ENCODE measurements at regions not wholly inside any gene's neighbourhood (a gene's known extent, or its start where the extent isn't known, plus 50 kb on each side); places are given as distances from the start of the nearest gene placed in this dataset.

DNA sequence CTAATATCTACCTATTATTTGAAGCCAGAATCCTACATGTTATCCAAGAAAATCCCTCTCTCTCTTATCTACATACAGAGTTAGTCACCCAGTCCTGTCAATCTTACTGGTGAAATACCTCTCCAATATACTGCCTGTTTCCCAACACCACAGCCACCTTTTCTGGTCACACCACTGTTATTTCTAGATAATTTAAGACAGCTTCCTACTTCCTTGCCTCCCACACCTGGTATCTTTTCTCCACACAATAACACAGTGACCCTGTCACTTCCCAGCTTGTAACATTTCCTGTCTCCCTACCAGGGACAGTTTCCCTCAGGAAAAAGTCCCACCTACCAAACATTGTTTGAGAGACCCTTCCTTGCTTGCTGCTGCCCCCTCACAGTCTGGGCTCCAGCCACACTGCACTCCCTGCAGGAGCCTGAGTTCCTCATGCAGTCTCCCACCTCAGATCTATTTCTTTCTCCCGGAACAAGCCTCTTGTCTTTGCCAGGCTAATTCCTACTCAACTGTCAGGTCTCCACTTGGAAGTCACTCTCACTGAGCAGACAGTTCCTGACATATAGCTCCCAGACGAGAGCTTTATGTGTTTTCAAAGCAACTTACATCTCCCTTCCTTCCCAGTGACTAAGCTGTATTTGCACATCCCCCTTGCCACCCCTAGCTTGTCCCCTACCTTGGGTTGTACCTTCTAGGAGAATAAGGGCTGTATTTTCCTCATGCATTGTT lies 73.6 kb upstream of the QRFPR start:
- Mint-ChIP-seq H3K9me3 (ENCODE audit: low read depth) (no peaks in the 10 kb centered on the region), H3K4me1 (ENCODE audit: low read depth) (peaks cover 17% of the 10 kb centered on the region), H3K27ac (no peak overlapping the region), H3K4me3 (ENCODE audit: low read depth) (no peak overlapping the region), H3K27me3 (peaks cover 6% of the 10 kb centered on the region), H3K36me3 (ENCODE audit: insufficient read depth) (no peaks in the 10 kb centered on the region)
- TF ChIP-seq, protein P1, sequence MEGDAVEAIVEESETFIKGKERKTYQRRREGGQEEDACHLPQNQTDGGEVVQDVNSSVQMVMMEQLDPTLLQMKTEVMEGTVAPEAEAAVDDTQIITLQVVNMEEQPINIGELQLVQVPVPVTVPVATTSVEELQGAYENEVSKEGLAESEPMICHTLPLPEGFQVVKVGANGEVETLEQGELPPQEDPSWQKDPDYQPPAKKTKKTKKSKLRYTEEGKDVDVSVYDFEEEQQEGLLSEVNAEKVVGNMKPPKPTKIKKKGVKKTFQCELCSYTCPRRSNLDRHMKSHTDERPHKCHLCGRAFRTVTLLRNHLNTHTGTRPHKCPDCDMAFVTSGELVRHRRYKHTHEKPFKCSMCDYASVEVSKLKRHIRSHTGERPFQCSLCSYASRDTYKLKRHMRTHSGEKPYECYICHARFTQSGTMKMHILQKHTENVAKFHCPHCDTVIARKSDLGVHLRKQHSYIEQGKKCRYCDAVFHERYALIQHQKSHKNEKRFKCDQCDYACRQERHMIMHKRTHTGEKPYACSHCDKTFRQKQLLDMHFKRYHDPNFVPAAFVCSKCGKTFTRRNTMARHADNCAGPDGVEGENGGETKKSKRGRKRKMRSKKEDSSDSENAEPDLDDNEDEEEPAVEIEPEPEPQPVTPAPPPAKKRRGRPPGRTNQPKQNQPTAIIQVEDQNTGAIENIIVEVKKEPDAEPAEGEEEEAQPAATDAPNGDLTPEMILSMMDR (IDR thresholded peaks at IDR 0.05; ENCODE audit: unreplicated experiment): no peak
- DNase-seq (ENCODE audit: low spot score, unreplicated experiment): no peak

DNA sequence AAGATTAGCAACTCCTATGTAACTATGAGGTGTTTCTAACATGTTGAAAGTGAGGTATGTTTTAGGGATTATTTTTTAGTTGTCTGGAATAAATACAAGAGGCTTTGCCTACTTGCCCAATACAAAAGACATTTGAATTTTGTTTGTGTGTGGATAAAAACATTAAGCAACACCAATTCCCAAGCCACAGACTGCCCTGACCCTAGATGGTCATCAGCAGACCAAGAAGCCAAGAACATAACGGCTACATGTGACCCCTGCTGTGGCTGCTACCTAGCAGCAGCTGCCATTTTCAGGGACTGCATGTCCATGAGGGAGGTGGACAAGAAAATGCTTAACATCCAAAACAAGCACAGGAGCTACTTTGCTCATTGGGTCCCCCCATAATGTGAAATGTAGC lies 70.5 kb upstream of the QRFPR start:
- Mint-ChIP-seq H3K4me1 (ENCODE audit: low read depth) (peaks cover 14% of the 10 kb centered on the region), H3K9me3 (ENCODE audit: low read depth) (no peaks in the 10 kb centered on the region), H3K36me3 (ENCODE audit: insufficient read depth) (no peaks in the 10 kb centered on the region), H3K4me3 (ENCODE audit: low read depth) (no peak overlapping the region), H3K27ac (no peak overlapping the region), H3K27me3 (peaks cover 3% of the 10 kb centered on the region)
- TF ChIP-seq, protein P1 (IDR thresholded peaks at IDR 0.05; ENCODE audit: unreplicated experiment): no peak
- no peak for DNase-seq (ENCODE audit: low spot score, unreplicated experiment)

DNA sequence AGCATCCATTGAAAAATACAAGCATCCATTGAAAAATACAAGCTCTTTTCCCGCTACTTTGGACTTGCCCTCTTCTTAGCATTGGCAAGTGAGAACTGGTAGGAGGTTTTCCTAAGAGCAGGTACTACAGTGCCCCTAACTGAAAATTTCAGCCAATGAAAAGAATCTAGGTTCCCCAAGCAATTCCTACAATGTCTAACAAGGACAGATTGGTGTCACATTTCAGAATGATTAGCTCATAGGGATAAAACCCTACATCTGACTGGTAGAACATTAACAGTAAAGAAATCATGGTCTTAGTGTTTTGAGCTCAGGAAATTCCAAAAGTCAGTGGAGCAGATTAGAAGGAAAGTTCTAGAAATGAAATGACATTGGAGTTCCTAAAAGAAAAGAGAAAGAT lies 68.6 kb upstream of the QRFPR start:
- Mint-ChIP-seq H3K9me3 (ENCODE audit: low read depth) (peaks cover 7% of the 10 kb centered on the region), H3K27ac (no peak overlapping the region), H3K27me3 (peaks cover 2% of the 10 kb centered on the region), H3K4me1 (ENCODE audit: low read depth) (peaks cover 7% of the 10 kb centered on the region), H3K36me3 (ENCODE audit: insufficient read depth) (no peaks in the 10 kb centered on the region), H3K4me3 (ENCODE audit: low read depth) (no peak overlapping the region)
- no peak for DNase-seq (ENCODE audit: low spot score, unreplicated experiment)
- TF ChIP-seq, protein P1 (IDR thresholded peaks at IDR 0.05; ENCODE audit: unreplicated experiment): no peak

DNA sequence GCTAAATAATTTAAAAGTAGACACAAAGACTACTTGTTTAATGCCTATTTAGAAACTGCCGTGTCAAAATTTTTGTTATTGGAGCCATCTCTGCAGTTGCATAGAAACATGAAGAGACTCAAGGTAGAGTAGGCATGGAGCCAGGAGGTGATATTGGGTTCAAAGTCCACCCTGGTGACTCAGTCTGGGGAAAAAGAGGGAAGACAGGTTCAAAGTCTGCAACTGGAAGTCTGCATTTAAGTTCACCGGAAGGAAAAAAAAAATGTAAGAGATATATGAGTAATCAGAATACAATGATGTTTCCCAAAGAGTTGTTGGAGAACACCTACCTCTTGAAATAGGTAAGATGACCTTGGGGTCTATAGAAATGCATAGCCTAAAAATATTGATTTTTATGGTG lies 67.4 kb upstream of the QRFPR start:
- peaks cover 3% of the 10 kb centered on the region for H3K4me1 Mint-ChIP-seq (ENCODE audit: low read depth)
- H3K36me3 Mint-ChIP-seq (ENCODE audit: insufficient read depth): no peaks in the 10 kb centered on the region
- DNase-seq (ENCODE audit: low spot score, unreplicated experiment): no peak
- H3K9me3 Mint-ChIP-seq (ENCODE audit: low read depth): peaks cover 7% of the 10 kb centered on the region
- H3K27ac Mint-ChIP-seq: no peak overlapping the region
- H3K4me3 Mint-ChIP-seq (ENCODE audit: low read depth): no peak overlapping the region
- H3K27me3 Mint-ChIP-seq: no peaks in the 10 kb centered on the region
- TF ChIP-seq, protein P1 (IDR thresholded peaks at IDR 0.05; ENCODE audit: unreplicated experiment): no peak

DNA sequence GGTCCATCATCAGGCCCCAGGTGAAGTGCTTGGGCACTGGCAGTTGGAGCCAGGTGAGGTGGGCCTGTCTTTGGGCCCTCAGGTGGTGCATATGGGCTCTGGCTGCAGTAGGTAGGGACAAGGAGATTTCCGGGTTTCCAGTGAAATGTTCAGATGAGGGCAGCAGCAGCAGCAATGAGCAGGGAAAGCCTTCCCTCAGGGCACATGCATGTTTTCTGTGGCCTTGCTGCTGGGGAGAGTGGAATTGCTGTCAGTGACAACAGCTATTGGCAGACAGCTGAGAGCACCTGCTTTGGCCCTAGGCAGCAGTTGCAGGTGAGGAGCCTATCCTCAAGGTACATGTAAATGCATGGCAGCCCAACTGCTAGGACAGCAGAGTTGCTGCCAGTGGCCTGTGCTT lies 58.9 kb upstream of the QRFPR start:
- Mint-ChIP-seq H3K4me3 (ENCODE audit: low read depth) (no peak overlapping the region), H3K9me3 (ENCODE audit: low read depth) (peaks cover 17% of the 10 kb centered on the region), H3K27ac (no peak overlapping the region), H3K27me3 (no peaks in the 10 kb centered on the region), H3K36me3 (ENCODE audit: insufficient read depth) (no peaks in the 10 kb centered on the region), H3K4me1 (ENCODE audit: low read depth) (no peaks in the 10 kb centered on the region)
- no peak for DNase-seq (ENCODE audit: low spot score, unreplicated experiment)
- TF ChIP-seq, protein P1 (IDR thresholded peaks at IDR 0.05; ENCODE audit: unreplicated experiment): no peak
